ENCODE measurements at regions not wholly inside any gene's neighbourhood (a gene's known extent, or its start where the extent isn't known, plus 50 kb on each side); places are given as distances from the start of the nearest gene placed in this dataset.

- TF ChIP-seq CTCF (IDR thresholded peaks at IDR 0.05) (no peak), POLR2A (IDR thresholded peaks at IDR 0.05) (no peak)
Observed at GRCh38 chr11:95569207-95569606, 220.4 kb downstream of the FAM76B start.

All from Peyer's patch (tissue), 4 donors.